Uterus (tissue), 3 donors: ENCODE measurements at regions not wholly inside any gene's neighbourhood (a gene's known extent, or its start where the extent isn't known, plus 50 kb on each side); places are given as distances from the start of the nearest gene placed in this dataset.

Experiments used
- DNase-seq, 2 donors: peaks; one replicate each; pipeline ENCODE4 v3.0.0-alpha.2; 2019 to 2020
- H3K27ac ChIP-seq, 2 donors: fragments of 200-600 bp; sonication (generic); 1 replicate in 1 of 2; 2 replicates in 1 of 2; pipeline ENCODE4 v1.5.1; 2016 to 2018
- H3K27me3 ChIP-seq, 2 donors: fragments of 200-600 bp; sonication (generic); one replicate each; pipeline ENCODE4 v1.5.1; 2018 to 2019; ENCODE audit warnings: control low read depth in 1 of 2
- H3K36me3 ChIP-seq, 2 donors: fragments of 200-600 bp; sonication (generic); one replicate each; pipeline ENCODE4 v1.5.1; 2019; ENCODE audit warnings: control low read depth in 1 of 2
- H3K4me1 ChIP-seq, 2 donors: fragments of 200-600 bp; sonication (generic); one replicate each; pipeline ENCODE4 v1.5.1; 2018 to 2019; ENCODE audit warnings: control low read depth in 1 of 2
- H3K4me3 ChIP-seq, 2 donors: fragments of 200-600 bp; sonication (generic); 1 replicate in 1 of 2; 2 replicates in 1 of 2; pipeline ENCODE4 v1.5.1; 2018 to 2019; ENCODE audit warnings: mild to moderate bottlenecking in 1 of 2
- H3K9me3 ChIP-seq, 2 donors: fragments of 200-600 bp; sonication (generic); one replicate each; pipeline ENCODE4 v1.5.1; 2019; ENCODE audit warnings: control low read depth in 1 of 2
- CTCF ChIP-seq, 4 experiments: fragments of 200-600 bp in 2 of 4; fragments of 450-650 bp in 2 of 4; sonication (generic) in 2 of 4; IDR thresholded peaks; one replicate each; pipeline ENCODE4 v1.5.1; 2016 to 2019; ENCODE audit warnings: antibody characterized with exemption in 4 of 4, mild to moderate bottlenecking in 2 of 4, moderate library complexity in 1 of 4
- POLR2A ChIP-seq, 2 donors: fragments of 450-650 bp; IDR thresholded peaks; one replicate each; pipeline ENCODE4 v1.6.1; 2016; ENCODE audit warnings: antibody characterized with exemption in 2 of 2, mild to moderate bottlenecking in 1 of 2, moderate library complexity in 1 of 2
- intact Hi-C: fragments of 100-400 bp; cut with DNase I; formaldehyde crosslinking; loops from one replicate; pipeline ENCODE4 v1.15.1; 2023; ENCODE audit warnings: low total_unique reads
- donor health status: DM: yes; HTN: yes; CAD: no.

GRCh38 chr1:91162613-91163012 is 140.8 kb upstream of the ZNF644 start:
- H3K27me3 ChIP-seq: no peaks in the 10 kb centered on the region
- DNase-seq: no peak
- no peaks in the 10 kb centered on the region for H3K9me3 ChIP-seq
- intact Hi-C loops: no loop called here
- TF ChIP-seq POLR2A (IDR thresholded peaks at IDR 0.05): no peak
- no peak for TF ChIP-seq CTCF (IDR thresholded peaks at IDR 0.05)
- H3K4me3 ChIP-seq: no peak overlapping the region
- no peak overlapping the region for H3K27ac ChIP-seq
- no peaks in the 10 kb centered on the region for H3K4me1 ChIP-seq
- no peaks in the 10 kb centered on the region for H3K36me3 ChIP-seq

DNA sequence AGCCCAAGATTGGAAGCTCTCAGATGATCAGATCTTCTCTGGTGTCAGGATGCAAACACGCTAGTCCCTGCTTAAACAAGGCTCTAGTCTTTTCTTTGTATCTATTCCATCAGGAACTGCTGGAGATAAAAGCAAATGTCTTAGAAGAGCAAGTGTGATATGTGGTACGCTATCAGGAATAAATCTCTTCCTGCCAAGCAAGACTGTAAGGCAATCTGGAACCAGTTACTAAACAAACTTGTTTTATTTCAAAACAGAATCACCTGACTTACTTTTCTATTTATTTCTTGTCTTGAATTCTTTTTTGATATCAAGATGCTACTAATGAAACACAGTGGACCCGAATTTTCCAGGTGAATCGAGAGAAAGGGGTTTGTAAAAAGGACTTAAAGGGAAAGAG is 139.9 kb upstream of the ZNF644 start:
- no peaks in the 10 kb centered on the region for H3K27me3 ChIP-seq
- no peak overlapping the region for H3K4me3 ChIP-seq
- intact Hi-C loops: no loop called here
- H3K27ac ChIP-seq: no peak overlapping the region
- DNase-seq: no peak
- H3K9me3 ChIP-seq: no peaks in the 10 kb centered on the region
- H3K4me1 ChIP-seq: no peaks in the 10 kb centered on the region
- no peaks in the 10 kb centered on the region for H3K36me3 ChIP-seq
- TF ChIP-seq CTCF (IDR thresholded peaks at IDR 0.05): no peak
- no peak for TF ChIP-seq POLR2A (IDR thresholded peaks at IDR 0.05)

GRCh38 chr1:91161166-91161565 is 139.3 kb upstream of the ZNF644 start:
- no peak overlapping the region for H3K27ac ChIP-seq
- no peak for DNase-seq

DNA sequence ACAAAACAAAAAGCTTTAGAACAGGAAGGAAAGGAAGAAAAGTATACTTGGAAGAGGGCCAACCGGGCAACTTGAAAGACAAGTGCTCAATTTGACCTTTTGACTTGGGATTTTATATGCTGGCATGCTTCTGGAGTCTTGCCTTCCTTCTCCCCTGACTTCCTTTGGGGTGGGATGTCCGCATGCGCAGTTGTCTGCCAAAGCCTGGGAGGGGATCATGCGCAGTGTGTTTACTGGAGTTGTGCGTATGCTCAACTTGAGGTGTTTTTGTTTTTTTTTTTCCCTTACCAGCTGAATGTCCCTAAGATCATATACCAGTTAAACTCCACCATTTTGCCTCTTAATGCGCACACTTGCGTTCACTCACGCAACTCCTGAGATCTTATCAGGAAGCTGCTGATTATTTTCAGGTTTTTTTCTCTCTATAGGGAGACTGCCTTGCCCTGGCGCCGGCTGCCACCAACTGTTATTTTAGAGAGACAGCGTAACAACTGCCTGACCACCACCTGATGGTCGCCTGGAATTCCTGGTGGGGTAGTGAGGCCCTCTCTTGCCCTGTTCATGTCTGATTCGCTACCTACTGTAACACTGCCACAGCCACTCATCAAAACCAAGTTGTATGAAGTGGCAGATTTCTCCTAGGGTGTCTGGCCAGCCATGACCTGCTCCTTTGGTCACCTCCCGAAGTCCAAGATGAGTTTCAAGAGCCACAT is 138.7 kb upstream of the ZNF644 start:
- TF ChIP-seq CTCF (IDR thresholded peaks at IDR 0.05) (no peak), POLR2A (IDR thresholded peaks at IDR 0.05) (no peak)
- intact Hi-C loops: no loop called here
- no peak overlapping the region for H3K4me3 ChIP-seq
- no peak overlapping the region for H3K27ac ChIP-seq
- no peaks in the 10 kb centered on the region for H3K4me1 ChIP-seq
- DNase-seq: no peak
- H3K27me3 ChIP-seq: no peaks in the 10 kb centered on the region
- no peaks in the 10 kb centered on the region for H3K36me3 ChIP-seq
- no peaks in the 10 kb centered on the region for H3K9me3 ChIP-seq

More at GRCh38 chr1:91161166-91161565, 139.3 kb upstream of the ZNF644 start:
- TF ChIP-seq POLR2A (IDR thresholded peaks at IDR 0.05): no peak
- no peak for TF ChIP-seq CTCF (IDR thresholded peaks at IDR 0.05)
- no peaks in the 10 kb centered on the region for H3K27me3 ChIP-seq
- no peaks in the 10 kb centered on the region for H3K36me3 ChIP-seq
- intact Hi-C loops: no loop called here
- H3K9me3 ChIP-seq: no peaks in the 10 kb centered on the region
- no peaks in the 10 kb centered on the region for H3K4me1 ChIP-seq
- no peak overlapping the region for H3K4me3 ChIP-seq

GRCh38 chr1:91153341-91153740 is 131.5 kb upstream of the ZNF644 start:
- no peaks in the 10 kb centered on the region for H3K27me3 ChIP-seq
- H3K4me3 ChIP-seq: no peak overlapping the region
- TF ChIP-seq CTCF (IDR thresholded peaks at IDR 0.05) (no peak), POLR2A (IDR thresholded peaks at IDR 0.05) (no peak)
- intact Hi-C loops: no loop called here
- no peaks in the 10 kb centered on the region for H3K9me3 ChIP-seq
- no peaks in the 10 kb centered on the region for H3K4me1 ChIP-seq
- no peaks in the 10 kb centered on the region for H3K36me3 ChIP-seq
- no peak for DNase-seq
- no peak overlapping the region for H3K27ac ChIP-seq
